Esophagus (tissue), 2 donors: ENCODE measurements at regions not wholly inside any gene's neighbourhood (a gene's known extent, or its start where the extent isn't known, plus 50 kb on each side); places are given as distances from the start of the nearest gene placed in this dataset.

Source experiments
- H3K27ac ChIP-seq, 2 donors: one replicate each; pipeline ENCODE4 v1.5.1; 2013; ENCODE audit warnings: low read depth in 2 of 2, mild to moderate bottlenecking in 2 of 2, inconsistent platforms in 1 of 2, low read length in 1 of 2, moderate library complexity in 1 of 2
- H3K27me3 ChIP-seq, 2 donors: one replicate each; pipeline ENCODE4 v1.6.1; 2013; ENCODE audit warnings: low read length in 2 of 2, control low read depth in 1 of 2, mild to moderate bottlenecking in 1 of 2; ENCODE audit not compliant: insufficient read depth in 2 of 2, control insufficient read depth in 1 of 2
- H3K36me3 ChIP-seq, 2 donors: one replicate each; pipeline ENCODE4 v1.6.1; 2013; ENCODE audit warnings: low read length in 1 of 2; ENCODE audit not compliant: control insufficient read depth in 2 of 2, insufficient read depth in 2 of 2
- H3K4me1 ChIP-seq, 2 donors: one replicate each; pipeline ENCODE4 v1.6.1; 2013; ENCODE audit warnings: low read length in 1 of 2; ENCODE audit not compliant: control insufficient read depth in 2 of 2, insufficient read depth in 2 of 2
- H3K4me3 ChIP-seq, 2 donors: one replicate each; pipeline ENCODE4 v1.5.1; 2013; ENCODE audit warnings: low read length in 2 of 2, mild to moderate bottlenecking in 2 of 2, low read depth in 1 of 2, moderate library complexity in 1 of 2
- H3K9me3 ChIP-seq, 2 donors: one replicate each; pipeline ENCODE4 v1.6.1; 2013; ENCODE audit warnings: mild to moderate bottlenecking in 2 of 2, low read depth in 1 of 2, low read length in 1 of 2, moderate library complexity in 1 of 2; ENCODE audit not compliant: control insufficient read depth in 2 of 2, insufficient read depth in 1 of 2
- WGBS, 2 donors: extraction: QIAGEN DNeasy Blood & Tissue Kit; methylation state at CpG; one replicate each; pipeline ENCODE4 v1.1.7; 2013; 5-methylcytosine and 5-hydroxymethylcytosine counted together
- donor health status: healthy with polysubstance abuse.
- donor health status: Bipolar disorder and iron deficiency.

GRCh38 chr18:25590456-25590855, 238.5 kb upstream of the ZNF521 start:
- Histone ChIP-seq H3K36me3 (no peaks in the 10 kb centered on the region), H3K4me3 (no peak overlapping the region)

DNA sequence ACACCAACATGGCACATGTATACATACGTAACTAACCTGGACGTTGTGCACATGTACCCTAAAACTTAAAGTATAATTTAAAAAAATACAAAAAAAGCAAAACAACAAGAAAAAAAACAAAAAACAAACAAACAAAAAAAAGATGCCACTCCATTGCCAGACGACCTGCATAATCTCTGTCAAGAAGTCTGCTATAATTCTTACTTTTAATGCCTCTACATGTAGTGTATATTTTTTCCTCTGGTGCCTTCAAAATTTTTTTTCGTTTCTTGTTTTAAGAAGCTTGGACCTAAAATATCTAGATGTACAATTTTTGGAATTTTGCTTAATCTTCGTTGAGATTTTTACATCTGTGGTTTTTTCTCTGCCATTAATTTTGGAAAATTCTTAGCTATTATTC, 235.6 kb upstream of the ZNF521 start:
- no peaks in the 10 kb centered on the region for H3K4me1 ChIP-seq
- H3K27me3 ChIP-seq, result no peaks in the 10 kb centered on the region
- H3K36me3 ChIP-seq, result no peaks in the 10 kb centered on the region
- no peak overlapping the region for H3K27ac ChIP-seq
- no peak overlapping the region for H3K4me3 ChIP-seq
- WGBS, 2 donors, result 74 to 85% methylated on average over 5 of the region's 5 CpGs
- no peaks in the 10 kb centered on the region for H3K9me3 ChIP-seq

More at GRCh38 chr18:25590456-25590855, 238.5 kb upstream of the ZNF521 start:
- no peaks in the 10 kb centered on the region for H3K4me1 ChIP-seq
- 86 to 90% methylated on average over 8 of the region's 8 CpGs for WGBS, 2 donors
- no peaks in the 10 kb centered on the region for H3K27me3 ChIP-seq
- no peaks in the 10 kb centered on the region for H3K9me3 ChIP-seq
- H3K27ac ChIP-seq, result no peak overlapping the region

DNA sequence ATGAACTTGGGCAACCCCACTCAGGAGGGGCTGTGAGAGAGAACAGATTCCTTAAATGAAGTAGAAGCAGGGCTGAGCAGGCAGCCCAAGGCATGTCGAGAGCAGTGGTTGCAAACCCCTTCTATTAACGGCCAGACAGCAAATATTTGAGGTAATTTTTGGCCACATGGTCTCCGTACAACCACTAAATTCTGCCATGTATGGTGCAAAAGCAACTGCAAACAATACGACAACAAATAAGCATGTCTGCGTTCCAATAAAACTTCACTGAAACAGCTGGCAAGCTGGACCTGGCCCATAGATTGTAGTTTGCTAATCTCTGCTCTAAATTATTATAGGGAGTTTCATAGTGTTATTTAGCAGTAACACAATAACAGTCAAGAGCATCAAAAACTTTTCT, 217.0 kb upstream of the ZNF521 start:
- no peaks in the 10 kb centered on the region for H3K36me3 ChIP-seq
- H3K9me3 ChIP-seq, result no peaks in the 10 kb centered on the region
- no peak overlapping the region for H3K27ac ChIP-seq
- no peaks in the 10 kb centered on the region for H3K4me1 ChIP-seq
- no peaks in the 10 kb centered on the region for H3K27me3 ChIP-seq
- 76 to 79% methylated on average over 5 of the region's 5 CpGs for WGBS, 2 donors
- H3K4me3 ChIP-seq, result no peak overlapping the region

DNA sequence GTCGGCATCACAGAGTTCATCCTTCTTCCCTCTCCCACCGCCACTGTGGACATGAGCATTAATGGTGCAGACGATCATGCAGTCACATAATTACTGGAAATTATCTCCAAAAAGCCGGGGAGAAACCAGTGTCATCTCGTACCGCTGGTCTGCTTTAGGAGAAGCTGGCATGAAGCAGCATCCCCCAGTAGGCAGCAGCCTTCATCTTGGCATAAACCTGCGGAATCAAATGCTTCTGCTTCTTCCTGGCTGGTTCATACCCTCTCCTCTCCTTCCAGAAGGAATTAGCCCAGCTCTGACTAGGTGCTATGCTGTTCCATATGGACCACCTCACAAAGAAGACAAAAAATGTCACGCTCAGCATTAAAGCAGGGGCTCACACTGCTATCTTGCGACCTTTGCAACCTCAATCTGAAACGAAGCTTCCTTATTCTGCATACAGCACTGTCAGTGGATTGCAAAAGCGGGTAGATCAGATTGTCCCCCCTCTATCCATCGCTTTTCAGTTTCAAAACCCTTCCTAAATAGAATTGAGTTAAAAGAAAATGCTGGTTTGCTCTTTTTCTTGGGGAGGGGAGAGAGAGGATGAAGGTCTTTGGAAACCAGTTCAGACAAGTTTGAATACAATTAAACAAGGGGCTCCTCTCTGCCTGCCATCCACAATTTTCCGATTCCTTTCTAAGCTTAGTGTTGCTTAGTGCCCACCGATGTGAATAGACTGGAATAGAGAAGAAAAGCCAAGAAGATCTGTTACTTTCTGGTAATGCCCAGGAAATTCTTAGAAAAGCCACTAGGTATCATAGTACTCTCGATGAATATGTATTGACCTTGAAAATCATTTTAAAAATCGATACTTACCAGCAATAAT, 212.1 kb upstream of the ZNF521 start:
- no peak overlapping the region for H3K27ac ChIP-seq
- H3K4me1 ChIP-seq, result no peaks in the 10 kb centered on the region
- WGBS, 2 donors, result 85 to 92% methylated on average over 16 of the region's 16 CpGs
- H3K4me3 ChIP-seq, result no peak overlapping the region
- H3K27me3 ChIP-seq, result no peaks in the 10 kb centered on the region
- no peaks in the 10 kb centered on the region for H3K9me3 ChIP-seq
- no peaks in the 10 kb centered on the region for H3K36me3 ChIP-seq

DNA sequence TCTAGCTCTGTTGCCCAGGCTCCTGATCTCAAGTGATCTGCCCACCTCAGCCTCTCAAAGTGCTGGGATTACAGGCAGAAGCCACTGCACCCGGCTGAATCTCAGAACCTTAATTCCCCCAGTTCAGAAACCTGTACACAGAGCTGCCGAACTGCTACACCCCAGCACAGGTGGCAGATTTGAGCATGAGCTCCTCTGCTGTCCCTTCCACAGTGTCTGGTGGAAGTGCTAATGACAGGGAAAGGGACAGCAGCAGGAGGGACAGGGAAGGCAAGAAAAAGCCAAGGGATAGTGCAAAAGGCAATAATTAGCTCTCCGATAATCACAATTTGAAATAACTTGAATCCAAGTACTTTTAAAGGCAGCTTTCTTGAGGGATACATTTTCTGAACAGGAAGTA, 211.4 kb upstream of the ZNF521 start:
- Histone ChIP-seq H3K27ac (no peak overlapping the region), H3K4me3 (no peak overlapping the region), H3K36me3 (no peaks in the 10 kb centered on the region), H3K27me3 (no peaks in the 10 kb centered on the region), H3K4me1 (no peaks in the 10 kb centered on the region), H3K9me3 (no peaks in the 10 kb centered on the region)
- WGBS, 2 donors, result 90 to 93% methylated on average over 3 of the region's 3 CpGs

- Histone ChIP-seq H3K27ac (peak overlapping the region in 1 of 2 donors; percentile 60), H3K9me3 (no peaks in the 10 kb centered on the region), H3K36me3 (no peaks in the 10 kb centered on the region), H3K4me3 (no peak overlapping the region), H3K4me1 (no peaks in the 10 kb centered on the region), H3K27me3 (no peaks in the 10 kb centered on the region)
- 46 to 54% methylated on average over 6 of the region's 6 CpGs for WGBS, 2 donors
These were observed 210.0 kb upstream of the ZNF521 start for GRCh38 chr18:25561918-25562317.

DNA sequence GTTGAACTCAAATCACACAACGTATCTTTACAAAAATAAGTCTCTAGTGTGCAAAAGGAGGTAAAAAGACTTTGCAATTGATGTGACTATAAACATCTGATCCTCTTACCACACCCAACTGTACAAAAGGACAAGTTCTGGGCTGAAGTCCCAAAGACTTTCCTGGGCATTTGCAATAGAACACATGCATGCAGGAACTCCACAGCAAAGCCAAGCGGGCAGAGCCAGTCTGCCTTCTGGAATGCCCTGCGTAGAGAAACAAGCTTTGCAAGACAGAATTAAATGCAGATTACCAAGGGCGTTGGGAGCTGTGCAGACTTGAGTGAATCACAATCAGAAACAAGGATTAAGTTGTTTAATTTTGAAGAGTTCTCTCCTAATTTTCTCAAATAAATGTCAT, 208.4 kb upstream of the ZNF521 start:
- H3K27me3 ChIP-seq, result no peaks in the 10 kb centered on the region
- no peaks in the 10 kb centered on the region for H3K36me3 ChIP-seq
- H3K9me3 ChIP-seq, result no peaks in the 10 kb centered on the region
- no peak overlapping the region for H3K4me3 ChIP-seq
- H3K4me1 ChIP-seq, result no peaks in the 10 kb centered on the region
- H3K27ac ChIP-seq, result peak overlapping the region in 1 of 2 donors; percentile 28
- 39 to 41% methylated on average over 4 of the region's 4 CpGs for WGBS, 2 donors

DNA sequence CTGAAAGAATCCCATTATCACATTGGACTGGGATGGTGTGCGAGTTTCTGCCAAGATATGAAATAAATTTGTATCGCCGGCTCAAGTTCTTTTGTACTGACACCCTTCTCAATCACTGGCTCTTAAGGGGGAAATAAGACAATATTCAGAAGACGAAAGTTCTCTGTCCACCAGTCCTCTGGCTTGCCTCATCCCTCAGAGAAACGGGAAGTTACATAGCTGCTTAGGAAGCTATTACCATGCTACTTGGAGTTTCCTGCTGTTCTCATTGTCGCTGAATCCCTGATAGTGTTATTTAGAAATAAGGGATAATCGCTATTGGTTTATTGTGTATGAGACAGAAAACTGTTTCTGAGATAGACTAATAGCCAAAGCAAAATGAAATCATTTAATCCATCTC, 205.0 kb upstream of the ZNF521 start:
- Histone ChIP-seq H3K4me1 (no peaks in the 10 kb centered on the region), H3K27me3 (no peaks in the 10 kb centered on the region), H3K4me3 (no peak overlapping the region), H3K27ac (no peak overlapping the region), H3K9me3 (no peaks in the 10 kb centered on the region), H3K36me3 (no peaks in the 10 kb centered on the region)
- 68 to 69% methylated on average over 7 of the region's 7 CpGs for WGBS, 2 donors

GRCh38 chr18:25553631-25554263, 201.8 kb upstream of the ZNF521 start:
- Histone ChIP-seq H3K27me3 (no peaks in the 10 kb centered on the region), H3K36me3 (no peaks in the 10 kb centered on the region), H3K27ac (no peak overlapping the region), H3K4me3 (no peak overlapping the region), H3K4me1 (no peaks in the 10 kb centered on the region), H3K9me3 (no peaks in the 10 kb centered on the region)
- WGBS, 2 donors, result 88 to 100% methylated on average over 1 of the region's 1 CpG
